GM21737 (cell line): ENCODE measurements at regions not wholly inside any gene's neighbourhood (a gene's known extent, or its start where the extent isn't known, plus 50 kb on each side); places are given as distances from the start of the nearest gene placed in this dataset.
"Not testable (repeated sequence)": the region's sequence is repeated elsewhere in the genome, so short reads cannot be mapped to it uniquely, and the experiment has no call there.

Source experiments
- ATAC-seq: cut with Tn5 transposase; IDR thresholded peaks from one replicate; pipeline ENCODE4 v1.9.1; 2021; ENCODE audit warnings: mild to moderate bottlenecking, moderate library complexity; ENCODE audit not compliant: unreplicated experiment

DNA sequence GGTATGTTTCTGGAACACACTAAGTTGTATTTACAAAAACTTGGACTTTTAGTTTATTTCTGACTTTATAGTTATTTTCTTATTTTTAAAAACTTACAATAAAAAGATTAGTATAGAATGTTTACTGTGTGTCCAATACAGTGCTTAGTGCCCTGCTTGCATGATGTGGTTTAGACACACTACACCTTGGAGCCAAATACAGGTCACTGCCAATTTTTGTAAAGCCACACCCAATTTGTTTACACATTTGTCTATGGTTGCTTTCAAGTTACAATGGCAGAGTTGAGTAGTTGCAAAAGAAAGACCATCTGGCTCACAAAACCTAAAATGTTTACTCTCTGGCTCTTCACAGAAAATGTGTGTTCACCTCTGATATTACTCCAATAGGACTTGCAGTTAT is 807.1 kb downstream of the KCNJ2 start:
- ATAC-seq: no peak

- no peak for ATAC-seq
These were observed 815.5 kb downstream of the KCNJ2 start for GRCh38 chr17:70984873-70985272.

DNA sequence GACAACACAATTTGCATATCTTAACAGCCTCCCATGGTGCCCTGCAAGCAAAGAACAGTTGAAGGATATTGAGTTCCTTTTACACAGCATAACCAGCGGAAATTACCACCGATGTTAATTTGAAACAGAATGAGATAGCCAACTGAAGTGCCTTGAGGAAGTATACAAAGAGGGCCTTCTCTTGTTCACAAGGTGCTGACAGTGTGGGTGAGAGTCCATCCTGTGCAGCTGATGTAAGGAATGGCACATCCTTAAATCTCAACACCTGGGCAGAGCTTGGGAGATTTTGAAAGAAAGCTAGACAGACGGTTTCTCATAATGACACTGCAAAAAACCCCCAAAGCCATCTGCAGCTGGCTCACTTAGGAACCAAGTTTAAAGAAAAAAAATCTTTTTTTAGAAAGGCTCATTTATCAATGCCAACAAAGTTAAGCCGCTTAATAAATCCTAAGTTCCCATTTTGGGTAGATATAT is 818.6 kb downstream of the KCNJ2 start:
- ATAC-seq: peak; percentile 66

DNA sequence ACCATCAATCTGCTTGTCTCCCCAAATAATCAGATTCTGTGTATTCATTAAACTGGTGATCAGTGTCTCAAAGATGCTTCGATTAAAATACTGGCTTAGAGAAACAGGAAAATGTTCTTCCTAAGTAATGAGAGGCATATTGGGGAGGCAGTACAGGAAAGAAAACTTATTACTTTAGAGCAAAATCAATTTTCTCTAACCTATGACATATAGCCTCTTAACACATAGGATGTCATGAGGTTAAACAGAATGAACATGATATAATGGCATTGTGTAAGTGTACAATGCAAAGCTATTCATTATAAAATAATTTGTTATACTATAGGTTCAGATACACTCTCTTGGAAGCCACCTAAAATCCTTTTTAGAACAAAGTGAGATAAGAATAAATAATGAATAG is 819.3 kb downstream of the KCNJ2 start:
- ATAC-seq: no peak

GRCh38 chr17:70989280-70989679 is 819.9 kb downstream of the KCNJ2 start:
- ATAC-seq: no peak

- ATAC-seq: no peak
These were observed 824.9 kb downstream of the KCNJ2 start for GRCh38 chr17:70994194-70994593.

DNA sequence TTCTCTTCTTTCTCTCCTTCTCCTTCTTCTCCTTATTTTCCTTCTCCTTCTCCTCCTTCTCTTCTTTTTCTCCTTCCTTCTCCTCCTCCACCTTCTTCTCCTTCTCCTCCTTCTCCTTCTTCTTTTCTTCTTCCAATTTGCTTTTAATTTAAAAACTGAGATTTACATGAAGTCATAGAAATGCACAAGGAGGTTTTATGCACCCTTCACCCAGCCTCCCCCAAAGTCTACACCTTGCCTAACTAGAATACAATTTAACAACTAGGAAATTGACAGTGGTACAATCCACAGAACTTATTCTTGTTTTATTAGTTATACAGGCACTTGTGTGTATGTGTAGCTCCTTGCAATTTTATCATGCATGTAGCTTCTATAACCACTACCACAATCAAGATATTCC is 826.7 kb downstream of the KCNJ2 start:
- no peak for ATAC-seq

GRCh38 chr17:71003736-71004135 is 834.4 kb downstream of the KCNJ2 start:
- no peak for ATAC-seq

DNA sequence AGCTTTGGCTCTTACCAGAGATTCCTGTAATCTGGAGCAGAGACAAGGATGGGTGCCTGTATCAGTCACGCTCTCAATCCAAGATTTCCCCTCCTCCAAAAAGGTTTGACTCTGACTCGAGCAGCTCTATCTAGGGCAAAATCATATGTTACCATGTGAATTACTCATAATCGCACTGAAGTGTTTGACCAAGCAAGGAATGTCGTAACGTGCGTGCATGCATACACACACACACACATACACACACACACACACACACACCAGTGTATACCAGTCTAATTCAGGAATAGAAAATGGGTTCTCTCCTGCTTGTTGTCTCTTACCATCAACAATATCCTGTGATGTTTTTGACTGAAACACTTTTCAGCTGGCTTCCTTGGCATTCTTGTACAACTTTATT is 835.1 kb downstream of the KCNJ2 start:
- no peak for ATAC-seq

DNA sequence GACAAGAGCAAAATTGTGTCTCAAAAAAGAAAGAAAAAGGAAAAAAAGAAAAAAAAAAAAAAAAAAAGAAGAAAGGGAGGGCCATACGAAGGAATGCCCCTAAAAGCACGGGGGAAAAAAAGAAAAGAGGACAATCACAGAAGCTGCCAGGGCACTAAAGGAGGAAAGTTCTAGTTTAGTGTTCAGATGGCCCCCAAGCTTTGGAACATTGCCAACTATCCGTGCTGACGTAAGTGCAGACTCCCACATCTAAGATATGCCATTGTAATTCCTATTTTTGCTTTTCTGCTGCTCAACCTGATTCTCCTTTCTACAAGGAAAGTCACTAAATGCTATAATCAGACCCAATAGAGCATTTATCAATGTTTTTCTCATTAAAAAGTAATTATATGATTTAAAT is 842.1 kb downstream of the KCNJ2 start:
- no peak for ATAC-seq

DNA sequence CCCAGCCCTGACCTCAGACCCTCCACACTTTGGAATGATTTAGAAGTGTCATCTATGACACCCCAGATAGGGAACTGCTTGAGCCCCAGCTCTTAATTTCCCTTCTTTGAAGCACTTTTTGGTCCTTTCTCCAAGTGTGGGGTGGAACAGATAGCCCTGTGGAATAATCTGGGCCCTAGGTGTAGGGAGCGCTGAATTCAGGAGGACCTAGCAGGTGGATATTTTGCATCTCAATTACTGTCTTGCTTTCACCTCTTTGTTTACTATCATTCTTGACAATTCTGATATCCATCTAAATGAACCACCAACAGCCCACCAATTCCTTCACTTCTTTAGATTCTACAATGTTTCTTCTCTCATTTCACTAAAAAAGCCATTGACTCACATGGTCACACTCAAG is 850.4 kb downstream of the KCNJ2 start:
- no peak for ATAC-seq

DNA sequence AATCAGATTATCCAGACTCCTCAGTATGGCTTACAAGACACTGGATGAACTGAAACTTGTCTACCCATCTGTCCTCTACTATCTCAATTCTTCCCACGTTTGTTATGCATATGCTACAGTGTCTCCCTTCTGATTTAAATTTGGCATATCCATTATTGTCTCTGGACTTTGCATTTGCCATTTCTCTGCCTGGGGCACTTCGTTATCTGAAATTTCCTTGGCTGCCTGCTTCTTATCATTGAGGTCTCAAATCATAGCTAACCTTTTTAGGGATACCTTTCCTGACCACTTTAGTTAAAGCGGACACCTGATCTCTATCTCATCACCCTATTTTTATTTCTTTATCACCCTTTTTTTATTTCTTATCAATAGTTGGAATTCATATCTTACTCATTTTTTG is 853.4 kb downstream of the KCNJ2 start:
- no peak for ATAC-seq

DNA sequence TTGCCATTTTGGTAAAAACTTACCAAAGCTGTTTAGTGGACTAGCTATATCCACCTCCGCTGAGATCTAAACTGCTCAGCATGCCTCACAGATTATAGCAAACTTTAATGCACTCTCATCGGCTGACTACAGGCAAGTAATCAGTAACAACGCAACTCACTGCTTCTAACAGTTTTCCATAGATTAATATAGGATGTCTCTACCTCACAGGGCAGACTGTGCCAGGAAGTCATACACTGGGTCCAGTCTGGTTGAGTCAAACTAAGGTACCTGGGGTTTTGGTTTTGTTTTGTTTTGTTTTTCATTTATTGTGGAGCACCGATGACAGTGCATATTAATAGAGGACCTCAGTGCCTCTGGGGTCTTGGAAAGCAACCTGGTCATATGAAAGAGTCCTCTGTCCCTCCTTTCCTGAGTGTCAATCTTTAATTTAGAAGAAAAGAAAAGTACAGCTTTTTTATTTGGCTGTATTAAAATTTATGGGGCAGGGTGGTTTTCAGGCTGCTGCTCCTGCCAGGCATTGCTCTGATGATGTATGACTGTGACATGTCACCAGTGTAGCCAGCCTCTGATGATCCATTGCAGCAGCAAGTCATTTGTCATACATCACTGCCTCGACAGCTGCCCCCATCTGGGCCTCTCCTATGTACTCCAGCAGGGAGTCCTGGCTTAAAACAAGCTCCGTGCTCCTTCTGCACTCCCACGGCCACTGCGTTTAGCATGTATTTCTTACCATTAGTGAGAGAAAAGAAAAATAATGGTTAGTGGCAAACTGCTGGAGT is 854.1 kb downstream of the KCNJ2 start:
- ATAC-seq: no peak

GRCh38 chr17:71024172-71024571 is 854.8 kb downstream of the KCNJ2 start:
- no peak for ATAC-seq

GRCh38 chr17:71024969-71025368 is 855.6 kb downstream of the KCNJ2 start:
- ATAC-seq: no peak

DNA sequence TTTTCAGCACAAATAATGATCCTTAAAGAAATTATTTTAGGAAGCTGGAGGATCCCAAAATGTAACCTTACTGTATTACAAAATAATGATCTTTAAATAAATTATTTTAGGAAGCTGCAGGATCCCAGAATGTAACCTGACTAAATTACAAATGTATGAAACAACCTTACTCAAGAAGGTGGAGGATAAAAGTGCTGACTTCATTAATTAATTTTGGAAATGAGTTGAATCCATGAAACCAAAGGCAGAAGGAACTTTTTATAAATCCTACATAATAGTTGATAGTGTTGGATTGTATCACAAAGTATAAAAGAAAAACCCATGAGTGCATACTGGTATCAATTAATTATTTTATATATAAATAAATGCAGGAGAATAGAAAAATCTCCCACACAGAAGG is 859.9 kb downstream of the KCNJ2 start:
- ATAC-seq: no peak

DNA sequence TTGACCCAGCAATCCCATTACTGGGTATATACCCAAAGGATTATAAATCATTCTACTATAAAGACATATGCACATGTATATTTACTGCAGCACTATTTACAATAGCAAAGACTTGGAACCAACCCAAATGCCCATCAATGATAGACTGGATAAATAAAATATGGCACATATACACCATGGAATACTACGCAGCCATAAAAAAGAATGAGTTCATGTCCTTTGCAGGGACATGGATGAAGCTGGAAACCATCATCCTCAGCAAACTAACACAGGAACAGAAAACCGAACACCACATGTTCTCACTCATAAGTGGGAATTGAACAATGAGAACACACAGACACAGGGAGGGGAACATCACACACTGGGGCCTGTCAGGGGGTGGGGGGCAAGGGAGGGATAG is 862.0 kb downstream of the KCNJ2 start:
- ATAC-seq: not testable (repeated sequence)

DNA sequence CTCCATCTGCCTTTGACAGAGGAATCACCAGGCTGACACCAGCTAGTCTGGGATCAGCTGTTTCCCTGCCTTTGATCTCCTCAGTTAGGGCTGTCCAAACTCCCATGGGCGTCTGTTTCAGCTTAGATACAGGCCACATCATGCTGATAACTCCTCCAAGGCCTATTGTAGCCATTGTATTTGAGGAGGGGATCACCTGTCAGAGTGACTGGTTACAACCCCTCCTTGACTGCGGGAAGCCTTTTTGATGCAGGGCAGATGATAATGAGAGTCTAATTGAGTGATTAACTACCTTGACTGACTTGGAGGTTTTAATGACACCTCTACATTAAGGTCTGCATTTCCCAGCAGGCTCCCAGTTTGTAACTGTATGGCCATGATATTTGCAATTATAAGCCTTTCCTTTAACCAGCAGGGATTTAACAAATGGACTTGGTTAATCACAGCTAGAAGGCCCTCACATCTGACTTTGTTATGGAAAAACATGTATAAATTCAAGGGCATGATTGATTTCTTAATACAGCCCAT is 863.5 kb downstream of the KCNJ2 start:
- ATAC-seq: no peak

GRCh38 chr17:71033336-71033735 is 864.0 kb downstream of the KCNJ2 start:
- no peak for ATAC-seq

GRCh38 chr17:71035226-71035625 is 865.9 kb downstream of the KCNJ2 start:
- ATAC-seq: no peak

DNA sequence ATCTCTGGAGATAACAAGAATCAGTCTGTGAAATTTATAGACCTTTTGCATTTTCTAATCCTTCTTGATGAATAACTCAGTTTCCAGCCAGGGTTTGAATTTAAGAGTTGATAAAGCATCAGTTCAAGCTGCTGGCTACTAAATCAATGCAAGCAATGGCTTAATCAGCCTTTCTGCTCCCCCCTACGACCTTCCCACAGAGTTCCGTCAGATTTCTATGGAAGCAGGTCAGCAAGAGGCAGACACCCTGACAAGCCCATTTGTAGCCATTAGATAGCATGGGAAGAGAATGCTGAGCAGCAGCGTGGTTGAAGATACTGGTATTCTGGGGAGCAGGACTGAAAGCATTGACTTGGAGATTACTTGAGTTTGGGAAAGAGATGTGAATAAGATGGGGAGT is 868.1 kb downstream of the KCNJ2 start:
- no peak for ATAC-seq

DNA sequence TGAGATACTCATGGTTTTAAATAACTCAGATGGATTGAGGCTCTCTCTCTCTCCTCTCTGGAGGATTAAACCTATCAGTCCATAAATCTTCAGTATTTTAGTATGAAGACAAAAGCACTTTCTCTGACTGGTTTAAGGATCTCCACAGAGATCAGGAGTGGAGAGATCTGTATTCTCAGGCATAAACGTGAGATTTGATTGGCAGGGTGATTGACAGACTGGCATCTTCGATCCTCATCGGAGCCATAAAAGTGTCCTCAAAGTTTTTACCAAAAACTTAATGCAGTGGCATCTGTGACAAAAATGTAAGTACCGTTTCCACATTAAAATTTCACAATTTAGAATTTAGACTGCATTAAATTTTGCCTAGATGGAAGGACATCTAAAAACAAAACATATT is 870.1 kb downstream of the KCNJ2 start:
- ATAC-seq: no peak

DNA sequence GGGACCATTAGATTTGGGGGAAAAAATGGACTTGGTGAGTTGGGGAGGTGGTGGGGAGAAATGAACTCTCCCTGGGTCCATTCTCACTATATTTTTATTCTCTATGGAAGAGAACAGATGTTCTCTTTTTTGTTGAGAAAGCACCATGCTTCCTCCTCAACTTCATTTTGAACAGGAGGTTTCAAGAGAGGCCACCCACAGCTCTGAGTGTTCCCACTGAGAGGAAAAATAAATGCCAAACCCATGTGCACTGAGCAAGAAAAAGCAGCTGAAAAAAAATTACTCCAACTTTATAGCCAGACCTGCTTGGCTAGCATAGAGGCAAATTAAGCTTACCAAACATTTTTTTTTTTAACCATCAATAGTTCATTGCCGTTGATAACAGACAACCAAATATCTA is 883.6 kb downstream of the KCNJ2 start:
- no peak for ATAC-seq
